Renal cortical epithelial cell (primary cell): ENCODE measurements at regions not wholly inside any gene's neighbourhood (a gene's known extent, or its start where the extent isn't known, plus 50 kb on each side); places are given as distances from the start of the nearest gene placed in this dataset.
"Not testable (repeated sequence)": the region's sequence is repeated elsewhere in the genome, so short reads cannot be mapped to it uniquely, and the experiment has no call there.

ENCODE experiments used
- DNase-seq: peaks from one replicate; pipeline ENCODE4 v3.0.0-alpha.2; 2011; ENCODE audit warnings: low read depth

GRCh38 chr22:23500508-23501260 is 79.4 kb downstream of the IGLL1 start:
- no peak for DNase-seq

DNA sequence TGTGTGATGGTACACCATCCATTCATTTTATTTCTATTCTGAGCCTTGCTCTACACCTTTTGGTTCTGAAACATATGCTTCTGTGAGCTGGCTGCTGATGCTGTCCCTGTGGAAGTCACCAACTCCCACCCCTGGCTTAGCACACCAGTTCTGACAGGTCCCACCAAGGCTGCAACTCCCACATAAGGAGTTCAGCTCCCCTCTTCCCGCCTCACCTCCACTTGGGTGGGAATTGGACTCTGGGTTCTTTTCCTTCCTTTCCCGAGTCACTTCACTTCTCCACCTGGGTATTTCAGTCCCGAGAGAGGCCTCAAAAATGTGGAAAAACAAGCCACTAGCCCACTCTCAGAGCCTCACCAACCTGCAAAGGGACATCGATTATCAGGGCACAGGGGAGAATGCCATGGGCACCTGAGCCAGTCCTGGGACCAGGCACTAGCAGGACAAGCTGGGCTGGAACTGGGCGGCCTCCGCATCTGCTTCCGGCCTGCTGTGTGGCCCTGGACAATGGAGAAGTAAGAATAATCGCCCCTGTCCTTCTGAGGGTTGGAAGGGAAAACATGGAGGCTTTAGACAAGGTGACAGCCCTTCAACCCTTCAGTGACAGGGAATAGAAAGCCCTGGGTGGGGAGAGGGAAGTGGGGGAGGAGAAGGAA is 80.1 kb downstream of the IGLL1 start:
- DNase-seq, result no peak

GRCh38 chr22:23498811-23499798 is 81.0 kb downstream of the IGLL1 start:
- no peak for DNase-seq

GRCh38 chr22:23497889-23498288 is 82.2 kb downstream of the IGLL1 start:
- not testable (repeated sequence) for DNase-seq

- no peak for DNase-seq
Measured at GRCh38 chr22:23497016-23497885, 82.8 kb downstream of the IGLL1 start.

- DNase-seq, result no peak
Measured at GRCh38 chr22:23496445-23496833, 83.7 kb downstream of the IGLL1 start.

DNA sequence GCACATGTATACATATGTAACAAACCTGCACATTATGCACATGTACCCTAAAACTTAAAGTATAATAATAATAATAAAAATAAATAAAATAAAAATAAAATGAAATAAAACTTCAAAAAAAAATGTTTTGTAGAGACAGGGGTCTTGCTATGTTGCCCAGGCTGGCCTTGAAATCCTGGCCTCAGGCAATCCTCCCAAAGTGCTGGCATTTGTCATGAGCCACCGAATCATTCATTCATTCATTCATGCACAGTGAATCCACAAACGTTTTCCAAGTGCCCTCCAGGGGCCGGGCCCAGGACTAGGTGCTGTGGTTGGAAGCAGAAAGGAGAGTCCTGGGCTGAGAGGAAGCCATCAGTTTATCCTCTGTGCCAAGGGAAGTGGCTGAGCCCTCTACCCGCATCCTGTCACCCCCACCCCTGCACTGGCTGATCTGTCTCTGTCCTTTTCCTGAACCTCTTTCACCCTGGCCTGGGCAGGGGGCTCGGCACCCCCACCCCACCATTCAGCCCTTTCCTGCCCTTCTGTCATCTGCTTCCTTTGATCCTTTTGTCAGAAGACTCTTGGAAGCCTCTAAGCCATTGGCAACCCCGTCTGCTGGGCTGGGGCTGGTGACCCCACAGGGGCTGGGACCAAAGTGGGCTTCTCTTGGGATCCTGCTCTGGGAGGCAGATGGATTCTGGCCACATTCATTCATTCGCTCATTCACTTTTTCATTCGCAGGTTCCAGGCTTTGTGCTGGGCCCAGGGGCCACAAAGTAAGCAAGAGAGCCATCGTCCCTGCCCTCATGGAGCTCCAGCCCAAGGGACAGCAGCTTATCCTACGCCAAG is 84.3 kb downstream of the IGLL1 start:
- DNase-seq, result no peak

DNA sequence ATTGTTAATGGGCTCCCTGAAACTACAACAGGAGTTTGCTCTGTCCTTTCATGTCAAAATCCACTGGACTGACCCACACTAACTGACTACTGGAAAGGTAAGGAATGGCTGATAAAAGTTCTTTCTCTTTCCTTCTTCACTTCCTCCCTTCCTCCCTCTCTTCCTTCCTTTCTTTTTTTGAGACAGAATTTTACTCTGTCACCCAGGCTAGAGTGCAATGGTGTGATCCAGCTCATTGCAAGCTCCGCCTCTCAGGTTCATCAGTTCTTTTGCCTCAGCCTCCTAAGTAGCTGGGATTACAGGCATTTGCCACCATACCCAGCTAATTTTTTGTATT is 85.2 kb downstream of the IGLL1 start:
- no peak for DNase-seq

GRCh38 chr22:23485490-23485889 is 94.6 kb downstream of the IGLL1 start:
- no peak for DNase-seq

DNA sequence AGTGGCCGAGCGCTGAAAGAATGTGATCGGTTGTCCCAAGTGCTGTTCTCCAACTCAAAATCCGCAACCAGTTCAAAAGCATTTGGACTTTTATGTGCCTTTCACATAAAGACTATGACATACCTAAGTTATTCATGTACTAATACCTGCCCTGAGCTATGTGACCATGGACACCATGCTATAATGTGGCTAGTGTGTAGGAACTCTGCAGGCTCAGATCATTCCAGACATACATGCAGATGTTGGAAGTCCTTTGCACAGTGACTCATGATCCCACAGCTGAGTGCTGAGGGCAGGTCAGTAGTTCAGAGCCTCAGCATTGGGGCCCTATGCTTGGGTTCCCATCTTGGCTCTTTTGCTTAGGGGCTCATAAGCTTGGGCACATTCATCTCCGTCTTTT is 95.4 kb downstream of the IGLL1 start:
- no peak for DNase-seq

DNA sequence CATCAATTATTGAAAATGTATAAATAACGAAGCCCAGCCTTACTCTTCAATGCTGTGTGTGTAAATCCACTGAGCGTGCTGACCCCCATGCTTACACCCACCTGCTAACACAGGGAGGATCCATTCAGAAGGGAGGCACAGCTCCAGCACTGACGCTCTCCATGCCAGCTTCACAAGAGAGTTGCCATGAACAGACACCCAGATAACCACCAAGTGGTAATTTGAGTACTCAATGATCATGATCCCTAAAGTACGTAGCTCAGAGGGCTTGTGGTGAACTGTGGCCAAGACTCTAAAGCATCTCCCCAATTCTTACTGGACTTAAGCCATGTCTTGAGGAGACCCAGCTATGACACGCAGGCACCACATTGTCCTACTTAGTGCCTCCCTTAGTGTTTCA is 98.7 kb downstream of the IGLL1 start:
- no peak for DNase-seq

DNA sequence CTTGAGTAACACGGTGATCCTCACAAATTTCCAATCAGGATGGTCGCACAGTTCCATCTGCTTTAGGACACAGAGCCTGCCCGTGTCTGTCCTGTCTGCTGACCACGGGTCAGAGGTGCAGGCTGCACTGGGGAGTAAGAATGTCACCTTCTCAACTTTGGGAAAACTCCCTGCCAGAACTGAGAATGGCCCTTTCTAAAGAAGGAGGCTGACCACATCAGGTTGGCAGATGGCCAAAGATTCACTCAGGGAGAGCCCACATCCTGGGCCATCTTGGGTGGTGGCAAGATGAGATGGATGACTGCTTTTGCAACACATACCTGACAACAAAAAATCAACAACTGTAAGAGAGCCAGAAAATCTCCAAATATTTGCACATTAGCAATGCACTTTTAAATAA is 101.9 kb downstream of the IGLL1 start:
- DNase-seq, result peak; percentile 44

- DNase-seq, result not testable (repeated sequence)
Measured at GRCh38 chr22:23474531-23474930, 105.6 kb downstream of the IGLL1 start.

DNA sequence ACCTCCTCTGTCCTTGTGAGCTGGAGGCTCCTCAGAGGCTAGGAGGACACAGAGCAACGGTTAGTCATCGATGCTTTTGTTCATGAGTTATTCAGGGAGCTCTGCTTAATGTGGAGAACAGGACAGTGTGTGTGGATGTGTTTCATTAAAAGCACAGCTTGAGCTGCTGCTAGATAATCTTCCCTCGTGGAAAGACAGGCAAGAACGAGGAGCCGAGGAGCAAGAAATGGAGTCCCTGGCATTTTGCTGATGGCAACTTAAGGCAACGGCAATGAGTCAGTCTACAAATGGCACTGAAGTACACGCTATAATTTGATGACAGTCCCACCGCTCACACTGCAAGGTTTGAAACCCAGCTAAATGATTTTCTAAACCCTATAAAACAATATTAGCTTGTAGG is 106.2 kb downstream of the IGLL1 start:
- no peak for DNase-seq

GRCh38 chr22:23472376-23472775 is 107.7 kb downstream of the IGLL1 start:
- DNase-seq, result not testable (repeated sequence)

DNA sequence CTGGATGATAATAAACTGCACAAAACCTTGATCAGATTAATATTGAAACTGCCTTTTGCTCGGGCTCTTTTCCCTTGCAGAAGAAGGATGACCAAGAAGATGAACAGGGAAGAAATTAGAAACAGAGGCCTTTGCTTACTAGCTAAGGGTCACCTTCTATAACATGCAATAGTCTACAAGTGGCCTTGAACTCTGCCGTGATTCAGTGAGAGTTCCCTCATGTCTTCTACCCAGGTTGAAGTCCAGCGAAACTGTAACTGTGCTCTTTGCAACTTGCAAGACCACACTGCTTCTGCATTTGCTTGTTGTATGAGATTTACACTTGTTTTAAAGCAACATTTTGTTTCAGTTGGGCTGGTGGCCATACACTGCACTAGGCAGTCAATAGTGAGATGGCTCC is 108.4 kb downstream of the IGLL1 start:
- no peak for DNase-seq

DNA sequence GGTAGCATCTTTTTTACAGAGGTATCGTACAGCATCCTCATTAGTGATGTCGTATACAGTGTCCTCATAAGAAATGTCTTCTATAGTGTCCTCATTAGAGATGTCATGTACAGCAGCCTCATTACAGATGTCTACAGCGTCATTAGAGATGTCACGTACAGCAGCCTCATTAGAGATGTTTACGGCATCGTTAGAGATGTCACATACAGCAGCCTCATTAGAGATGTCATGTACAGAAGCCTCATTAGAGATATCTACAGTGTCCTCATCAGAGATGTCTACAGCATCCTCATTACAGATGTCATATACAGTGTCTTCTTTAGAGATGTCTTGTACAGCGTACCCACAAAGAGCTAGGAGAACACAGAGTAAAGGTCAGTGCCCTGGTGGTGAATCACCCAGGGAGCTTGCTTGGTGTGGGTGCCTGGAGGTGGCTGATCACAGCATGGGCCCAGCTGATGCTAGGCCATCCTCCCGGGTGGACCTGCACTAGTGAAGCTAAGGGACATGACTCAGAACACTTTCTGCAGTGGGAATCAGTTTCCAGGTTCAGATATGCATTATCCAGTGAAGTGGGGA is 109.2 kb downstream of the IGLL1 start:
- DNase-seq, result no peak

DNA sequence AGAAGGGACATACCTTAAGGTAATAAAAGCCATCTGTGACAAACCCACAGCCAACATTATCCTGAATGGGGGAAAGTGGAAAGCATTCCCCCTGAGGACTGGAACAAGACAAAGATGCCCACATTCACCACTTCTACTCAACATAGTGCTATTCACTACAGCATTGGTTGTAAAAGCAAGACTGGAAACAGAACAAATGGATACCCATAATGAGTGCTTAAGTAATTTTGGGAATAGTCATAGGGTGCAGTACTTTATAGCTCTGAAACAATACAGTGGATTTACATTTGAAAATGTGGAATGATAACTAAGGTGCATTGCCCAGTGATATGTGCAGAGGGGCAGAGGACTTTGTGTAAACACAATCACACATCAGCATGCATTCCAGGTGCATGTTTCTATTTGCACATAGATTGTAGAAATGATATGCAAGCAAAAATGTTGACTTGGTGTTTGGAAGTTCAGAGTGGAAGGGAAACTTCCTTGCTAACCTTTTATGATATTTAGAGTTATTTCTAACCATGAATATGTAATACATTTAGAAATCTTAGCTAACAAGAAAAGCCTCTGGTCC is 112.3 kb downstream of the IGLL1 start:
- DNase-seq, result no peak

DNA sequence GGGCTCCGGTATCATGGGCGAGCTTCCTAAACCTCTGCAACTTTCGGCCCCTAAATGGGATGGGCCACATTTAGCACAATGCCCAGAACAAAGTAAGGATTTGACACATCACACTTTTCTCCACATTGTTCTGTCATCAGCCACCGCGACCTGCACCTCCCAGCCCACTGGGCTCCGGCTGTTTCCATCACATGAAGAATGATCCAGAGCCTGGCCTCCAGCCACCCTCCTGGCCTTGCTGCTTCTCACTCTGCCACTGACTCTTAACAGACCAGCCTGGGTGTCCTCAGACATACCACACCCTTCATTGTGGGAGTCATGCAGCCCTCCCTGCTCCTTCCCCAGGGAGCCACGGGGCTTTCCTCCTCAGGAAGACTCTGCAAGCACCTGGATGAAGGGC is 113.7 kb downstream of the IGLL1 start:
- DNase-seq, result no peak

- DNase-seq, result not testable (repeated sequence)
Measured at GRCh38 chr22:23464796-23465195, 115.3 kb downstream of the IGLL1 start.
